ENCODE measurements at regions not wholly inside any gene's neighbourhood (a gene's known extent, or its start where the extent isn't known, plus 50 kb on each side); places are given as distances from the start of the nearest gene placed in this dataset.

GRCh38 chr6:170162011-170162774 is 128.7 kb downstream of the DLL1 start:
- no peak for DNase-seq (ENCODE audit: low spot score in 2 of 2)
- Histone ChIP-seq H3K9me3 (no peaks in the 10 kb centered on the region), H3K27me3 (no peaks in the 10 kb centered on the region), H3K4me3 (no peak overlapping the region), H3K36me3 (no peaks in the 10 kb centered on the region), H3K27ac (no peak overlapping the region), H3K4me1 (no peaks in the 10 kb centered on the region)
- TF ChIP-seq CTCF (IDR thresholded peaks at IDR 0.05) = no peak
- intact Hi-C loops (cut with DNase I) = no loop called here

GRCh38 chr6:170160628-170161611 is 130.0 kb downstream of the DLL1 start:
- DNase-seq (ENCODE audit: low spot score in 2 of 2) = no peak
- intact Hi-C loops (cut with DNase I) = no loop called here

GRCh38 chr6:170160031-170160627 is 130.7 kb downstream of the DLL1 start:
- Histone ChIP-seq H3K27me3 (no peaks in the 10 kb centered on the region), H3K27ac (no peak overlapping the region), H3K9me3 (no peaks in the 10 kb centered on the region), H3K4me3 (no peak overlapping the region), H3K36me3 (no peaks in the 10 kb centered on the region), H3K4me1 (no peaks in the 10 kb centered on the region)
- intact Hi-C loops (cut with DNase I) = no loop called here
- TF ChIP-seq CTCF (IDR thresholded peaks at IDR 0.05) = no peak
- DNase-seq (ENCODE audit: low spot score in 2 of 2) = no peak

More at GRCh38 chr6:170160628-170161611, 130.0 kb downstream of the DLL1 start:
- H3K9me3 ChIP-seq = no peaks in the 10 kb centered on the region
- no peak overlapping the region for H3K4me3 ChIP-seq
- no peaks in the 10 kb centered on the region for H3K4me1 ChIP-seq
- no peak overlapping the region for H3K27ac ChIP-seq
- H3K36me3 ChIP-seq = no peaks in the 10 kb centered on the region
- no peak for TF ChIP-seq CTCF (IDR thresholded peaks at IDR 0.05)
- H3K27me3 ChIP-seq = no peaks in the 10 kb centered on the region

- TF ChIP-seq CTCF (IDR thresholded peaks at IDR 0.05) = no peak
- intact Hi-C loops (cut with DNase I) = no loop called here
- Histone ChIP-seq H3K4me1 (no peaks in the 10 kb centered on the region), H3K27ac (no peak overlapping the region), H3K36me3 (no peaks in the 10 kb centered on the region), H3K27me3 (no peaks in the 10 kb centered on the region), H3K4me3 (no peak overlapping the region), H3K9me3 (no peaks in the 10 kb centered on the region)
- DNase-seq (ENCODE audit: low spot score in 2 of 2) = no peak
Observed at GRCh38 chr6:170159022-170159965, 131.6 kb downstream of the DLL1 start.
